AG04449 (cell line): ENCODE measurements at regions not wholly inside any gene's neighbourhood (a gene's known extent, or its start where the extent isn't known, plus 50 kb on each side); places are given as distances from the start of the nearest gene placed in this dataset.
"Not testable (repeated sequence)": the region's sequence is repeated elsewhere in the genome, so short reads cannot be mapped to it uniquely, and the experiment has no call there.

Source experiments
- CTCF ChIA-PET: fragments of 350-600 bp; formaldehyde crosslinking; extraction: SDS; loops from one replicate; lab custom pipeline; 2021; ENCODE audit warnings: antibody characterized with exemption; lab: Yijun Ruan, JAX
- POLR2A ChIA-PET: fragments of 400-600, 350-600 bp; formaldehyde crosslinking; extraction: SDS; loops from one replicate; lab custom pipeline; 2020; ENCODE audit warnings: antibody characterized with exemption, inconsistent platforms; lab: Yijun Ruan, JAX
- DNase-seq: peaks from one replicate; pipeline ENCODE4 v3.0.0-alpha.2; 2010; ENCODE audit warnings: low read depth, low spot score
- H3K4me3 ChIP-seq: 2 replicates; pipeline ENCODE4 v1.5.1; 2011; ENCODE audit warnings: low read depth, mild to moderate bottlenecking, control low read depth, low read length
- CTCF ChIP-seq: IDR thresholded peaks from one replicate; pipeline ENCODE4 v1.5.1; 2011; ENCODE audit warnings: mild to moderate bottlenecking, moderate library complexity, low read length, control low read depth, inconsistent platforms; ENCODE audit not compliant: insufficient read depth; ENCODE audit errors: missing control alignments

- no peak for TF ChIP-seq CTCF
- DNase-seq: no peak
- ChIA-PET POLR2A (no interaction called here), CTCF (interaction anchor here (0.6 kb wide), 1 partner anchor 16 kb away, joined by 3 read pairs; no protein-coding TSS in a partner anchor)
- no peak overlapping the region for H3K4me3 ChIP-seq
Measured at GRCh38 chr2:221958224-221958623, 340.6 kb downstream of the PAX3 start.

GRCh38 chr2:221948076-221948475 lies 350.7 kb downstream of the PAX3 start:
- DNase-seq: no peak
- CTCF ChIA-PET: no interaction called here
- TF ChIP-seq CTCF: no peak
- POLR2A ChIA-PET: no interaction called here
- H3K4me3 ChIP-seq: no peak overlapping the region

GRCh38 chr2:221944452-221944851 lies 354.3 kb downstream of the PAX3 start:
- CTCF ChIA-PET, POLR2A ChIA-PET, H3K4me3 ChIP-seq, DNase-seq: not testable (repeated sequence)

GRCh38 chr2:221943076-221943810 lies 355.6 kb downstream of the PAX3 start:
- ChIA-PET CTCF (no interaction called here), POLR2A (no interaction called here)
- H3K4me3 ChIP-seq: no peak overlapping the region
- no peak for DNase-seq
- TF ChIP-seq CTCF: no peak

- CTCF ChIA-PET: no interaction called here
- no peak overlapping the region for H3K4me3 ChIP-seq
- TF ChIP-seq CTCF: no peak
- POLR2A ChIA-PET: no interaction called here
- no peak for DNase-seq
Measured at GRCh38 chr2:221931251-221931991, 359.3 kb upstream of the EPHA4 start.

GRCh38 chr2:221929259-221929658 lies 357.2 kb upstream of the EPHA4 start:
- TF ChIP-seq CTCF: no peak
- POLR2A ChIA-PET: no interaction called here
- no peak overlapping the region for H3K4me3 ChIP-seq
- no peak for DNase-seq
- CTCF ChIA-PET: no interaction called here
